Activated naive CD8-positive, alpha-beta T cell treated with anti-CD3 and anti-CD28 coated beads for 36 hours (primary cell): ENCODE measurements at regions not wholly inside any gene's neighbourhood (a gene's known extent, or its start where the extent isn't known, plus 50 kb on each side); places are given as distances from the start of the nearest gene placed in this dataset.

Experiments used
- DNase-seq: peaks from one replicate; pipeline ENCODE4 v3.0.0; 2021
- H3K27ac Mint-ChIP-seq: one replicate; pipeline ENCODE4 v1.8.0; 2022; ENCODE audit warnings: mild to moderate bottlenecking, moderate library complexity, mixed read lengths
- H3K27me3 Mint-ChIP-seq: one replicate; pipeline ENCODE4 v1.8.0; 2022; ENCODE audit warnings: mild to moderate bottlenecking, mixed read lengths
- H3K36me3 Mint-ChIP-seq: one replicate; pipeline ENCODE4 v1.8.0; 2021; ENCODE audit warnings: mild to moderate bottlenecking, mixed read lengths
- H3K4me1 Mint-ChIP-seq: one replicate; pipeline ENCODE4 v1.8.0; 2021; ENCODE audit warnings: mixed read lengths
- H3K4me3 Mint-ChIP-seq: one replicate; pipeline ENCODE4 v1.8.0; 2022; ENCODE audit warnings: mild to moderate bottlenecking, moderate library complexity, mixed read lengths
- H3K9me3 Mint-ChIP-seq: one replicate; pipeline ENCODE4 v1.8.0; 2022; ENCODE audit warnings: mixed read lengths

DNA sequence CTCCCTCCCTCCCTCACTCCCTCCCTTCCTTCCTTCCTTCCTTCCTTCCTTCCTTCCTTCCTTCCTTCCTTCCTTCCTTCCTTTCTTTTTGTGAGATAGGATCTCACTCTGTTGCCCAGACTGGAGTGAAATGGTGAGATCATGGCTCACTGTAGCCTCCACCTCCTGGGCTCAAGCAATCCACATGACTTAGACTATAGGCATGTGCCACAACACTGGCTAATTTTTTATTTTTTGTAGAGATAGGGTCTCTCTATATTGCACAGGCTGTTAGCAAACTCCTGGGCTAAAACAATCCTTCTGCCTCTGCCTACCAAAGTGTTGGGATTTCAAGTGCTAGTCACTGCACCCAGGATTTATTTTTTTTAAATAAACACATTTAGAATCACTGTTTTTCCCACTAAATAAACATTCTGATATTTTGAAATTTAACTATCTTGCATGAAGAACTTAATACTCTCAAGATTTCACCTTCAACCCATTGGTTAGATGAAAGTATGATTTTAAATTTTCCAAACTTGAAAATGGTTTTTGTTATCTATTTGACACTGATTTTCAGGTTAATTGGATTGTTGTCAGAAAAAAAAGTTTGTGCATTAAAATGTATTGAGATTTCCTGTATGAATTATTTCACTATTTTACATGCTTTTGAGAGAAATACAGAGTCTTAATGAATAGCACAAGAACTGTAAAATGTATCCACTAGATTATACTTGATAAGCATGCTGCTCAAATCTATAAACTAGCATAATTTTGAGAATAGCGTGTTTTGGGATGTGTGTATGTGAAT is 745.1 kb downstream of the TSN start:
- DNase-seq: no peak
- no peaks in the 10 kb centered on the region for H3K4me1 Mint-ChIP-seq
- H3K27ac Mint-ChIP-seq: no peak overlapping the region
- no peaks in the 10 kb centered on the region for H3K27me3 Mint-ChIP-seq
- no peak overlapping the region for H3K4me3 Mint-ChIP-seq
- no peaks in the 10 kb centered on the region for H3K36me3 Mint-ChIP-seq
- H3K9me3 Mint-ChIP-seq: peaks cover 2% of the 10 kb centered on the region

DNA sequence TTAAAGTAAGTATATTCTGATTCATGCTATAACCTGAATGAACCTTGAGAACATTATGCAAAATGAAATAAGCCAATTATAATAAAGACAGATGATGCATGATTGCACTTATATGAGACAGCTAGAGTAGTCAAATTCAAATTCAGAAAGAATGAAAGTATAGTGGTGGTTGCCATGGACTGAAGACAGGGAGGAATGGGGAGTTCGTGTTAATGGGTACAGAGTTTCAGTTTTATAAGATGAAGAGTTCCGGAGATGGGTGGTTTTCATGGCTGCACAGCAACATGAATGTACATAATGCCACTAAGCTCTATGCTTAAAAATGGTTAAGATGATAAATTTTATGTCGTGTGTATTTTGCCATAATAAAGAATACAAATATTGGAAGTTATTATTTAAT is 751.2 kb downstream of the TSN start:
- H3K4me1 Mint-ChIP-seq: no peaks in the 10 kb centered on the region
- H3K36me3 Mint-ChIP-seq: no peaks in the 10 kb centered on the region
- peaks cover 2% of the 10 kb centered on the region for H3K9me3 Mint-ChIP-seq
- H3K27ac Mint-ChIP-seq: no peak overlapping the region
- H3K4me3 Mint-ChIP-seq: no peak overlapping the region
- no peaks in the 10 kb centered on the region for H3K27me3 Mint-ChIP-seq
- DNase-seq: no peak

DNA sequence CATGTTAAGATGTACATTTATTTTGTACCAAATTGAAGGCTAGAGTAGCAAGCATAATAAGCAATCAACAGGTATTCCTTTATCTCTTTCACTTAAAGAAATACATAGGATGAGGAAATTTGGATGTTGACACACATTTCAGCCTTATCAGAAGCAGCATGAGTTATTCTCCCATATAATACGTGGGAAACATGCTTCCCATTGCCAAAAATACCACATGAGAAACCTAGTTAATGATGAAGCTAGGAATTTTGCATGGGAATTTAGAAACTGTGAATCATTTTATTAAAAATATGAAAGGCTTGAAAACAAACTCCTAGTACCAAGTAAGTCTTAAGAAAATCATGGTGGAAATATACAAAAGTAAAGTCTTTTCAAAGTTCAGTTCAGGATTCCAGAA is 751.8 kb downstream of the TSN start:
- no peak for DNase-seq
- no peak overlapping the region for H3K4me3 Mint-ChIP-seq
- no peak overlapping the region for H3K27ac Mint-ChIP-seq
- no peaks in the 10 kb centered on the region for H3K27me3 Mint-ChIP-seq
- no peaks in the 10 kb centered on the region for H3K4me1 Mint-ChIP-seq
- no peaks in the 10 kb centered on the region for H3K36me3 Mint-ChIP-seq
- peaks cover 2% of the 10 kb centered on the region for H3K9me3 Mint-ChIP-seq

DNA sequence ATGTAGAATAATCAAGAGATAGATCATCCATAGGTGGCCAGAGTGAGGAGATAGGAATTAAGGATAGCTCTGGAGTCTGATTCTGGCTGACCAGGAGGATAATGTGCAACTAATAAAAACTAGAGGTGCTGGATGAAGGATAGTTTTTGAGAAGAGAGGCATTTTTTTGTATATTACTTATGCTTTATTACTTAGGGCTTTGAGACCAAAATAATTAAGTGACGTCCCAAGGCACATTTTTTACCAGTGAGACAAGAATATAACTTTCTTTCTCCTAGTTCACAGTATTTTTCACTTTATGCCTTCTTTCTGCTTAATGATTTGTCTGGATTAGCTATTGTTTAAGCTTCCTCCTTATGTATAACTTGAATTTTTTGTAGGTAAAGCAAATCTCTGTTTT is 756.6 kb downstream of the TSN start:
- Mint-ChIP-seq H3K4me3 (no peak overlapping the region), H3K9me3 (peaks cover 2% of the 10 kb centered on the region), H3K27me3 (no peaks in the 10 kb centered on the region), H3K36me3 (no peaks in the 10 kb centered on the region), H3K4me1 (no peaks in the 10 kb centered on the region), H3K27ac (no peak overlapping the region)
- no peak for DNase-seq

- Mint-ChIP-seq H3K9me3 (peaks cover 2% of the 10 kb centered on the region), H3K27me3 (no peaks in the 10 kb centered on the region), H3K36me3 (no peaks in the 10 kb centered on the region), H3K4me3 (no peak overlapping the region), H3K27ac (no peak overlapping the region), H3K4me1 (no peaks in the 10 kb centered on the region)
- DNase-seq: no peak
These were observed 759.1 kb downstream of the TSN start for GRCh38 chr2:122514451-122514996.

DNA sequence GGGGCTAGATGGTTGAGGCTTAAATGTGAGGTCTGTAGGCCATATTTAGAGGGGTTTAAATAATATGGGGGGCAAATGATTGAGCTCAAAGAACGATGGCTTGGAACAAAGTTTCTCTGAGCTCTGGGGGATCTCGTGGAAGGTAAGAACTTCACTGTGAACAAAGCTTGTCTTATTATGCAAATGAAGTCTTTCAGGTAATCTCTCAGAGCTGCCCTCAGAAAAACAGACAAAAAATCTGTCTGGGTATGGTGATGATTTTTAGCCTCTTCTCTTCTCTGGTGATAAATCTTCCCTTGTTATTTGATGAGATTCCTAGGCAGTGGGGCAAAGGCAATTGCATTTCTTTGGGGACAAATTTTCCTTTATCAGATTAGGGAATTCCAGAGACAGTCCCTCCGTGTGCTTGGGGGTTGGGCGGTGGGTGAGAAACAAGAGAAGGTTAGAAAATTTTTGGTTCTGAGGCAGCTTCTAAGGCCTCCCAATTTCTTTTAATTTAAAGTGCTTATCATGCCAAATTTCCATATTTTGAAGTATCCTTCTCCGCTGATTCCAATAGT is 760.4 kb downstream of the TSN start:
- Mint-ChIP-seq H3K4me1 (no peaks in the 10 kb centered on the region), H3K4me3 (no peak overlapping the region), H3K27me3 (no peaks in the 10 kb centered on the region), H3K9me3 (no peaks in the 10 kb centered on the region), H3K27ac (no peak overlapping the region), H3K36me3 (no peaks in the 10 kb centered on the region)
- no peak for DNase-seq

DNA sequence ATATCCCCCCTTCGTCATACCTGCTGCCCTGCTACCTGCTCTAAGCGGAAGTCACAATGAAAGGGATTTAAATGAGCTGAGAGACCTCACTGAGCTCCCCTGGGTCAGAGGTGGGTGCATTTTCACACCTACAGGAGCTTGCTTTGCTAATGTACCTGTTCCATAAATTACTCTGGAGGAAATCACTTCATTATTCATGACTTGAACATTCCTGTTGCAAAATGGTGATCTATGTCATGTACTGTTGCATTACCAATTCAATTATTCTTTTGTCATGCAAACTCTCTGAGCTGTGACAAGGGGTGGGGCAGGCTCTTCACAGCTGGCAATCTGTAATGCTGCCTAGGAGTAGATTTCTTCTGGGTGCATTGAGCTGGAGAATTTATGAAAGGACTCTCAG is 761.3 kb downstream of the TSN start:
- Mint-ChIP-seq H3K4me1 (no peaks in the 10 kb centered on the region), H3K27ac (no peak overlapping the region), H3K4me3 (no peak overlapping the region), H3K9me3 (no peaks in the 10 kb centered on the region), H3K36me3 (no peaks in the 10 kb centered on the region), H3K27me3 (no peaks in the 10 kb centered on the region)
- no peak for DNase-seq

DNA sequence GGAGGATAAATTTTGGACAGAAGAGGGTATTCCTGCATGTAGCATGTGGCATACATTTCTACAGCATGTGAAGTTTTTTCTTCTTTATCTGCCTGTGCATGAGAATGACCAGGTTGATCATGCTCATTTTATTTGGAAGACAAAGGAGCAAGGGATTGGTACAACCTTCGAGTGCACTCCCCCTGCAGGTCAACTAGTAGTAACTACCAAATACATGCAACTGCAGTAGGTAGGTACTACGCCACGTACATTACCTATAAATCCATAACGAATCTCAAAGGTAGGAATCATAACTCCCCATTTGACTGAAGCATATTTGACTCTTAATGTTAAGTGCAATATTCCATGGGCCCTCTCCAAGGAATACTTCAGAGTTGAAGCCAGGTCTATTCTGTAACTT is 763.9 kb downstream of the TSN start:
- no peak for DNase-seq
- H3K36me3 Mint-ChIP-seq: no peaks in the 10 kb centered on the region
- no peaks in the 10 kb centered on the region for H3K4me1 Mint-ChIP-seq
- H3K9me3 Mint-ChIP-seq: no peaks in the 10 kb centered on the region
- H3K27ac Mint-ChIP-seq: no peak overlapping the region
- H3K27me3 Mint-ChIP-seq: no peaks in the 10 kb centered on the region
- no peak overlapping the region for H3K4me3 Mint-ChIP-seq

- Mint-ChIP-seq H3K4me1 (no peaks in the 10 kb centered on the region), H3K4me3 (no peak overlapping the region), H3K9me3 (no peaks in the 10 kb centered on the region), H3K36me3 (no peaks in the 10 kb centered on the region), H3K27me3 (no peaks in the 10 kb centered on the region), H3K27ac (no peak overlapping the region)
- no peak for DNase-seq
These were observed 764.6 kb downstream of the TSN start for GRCh38 chr2:122519821-122520611.

DNA sequence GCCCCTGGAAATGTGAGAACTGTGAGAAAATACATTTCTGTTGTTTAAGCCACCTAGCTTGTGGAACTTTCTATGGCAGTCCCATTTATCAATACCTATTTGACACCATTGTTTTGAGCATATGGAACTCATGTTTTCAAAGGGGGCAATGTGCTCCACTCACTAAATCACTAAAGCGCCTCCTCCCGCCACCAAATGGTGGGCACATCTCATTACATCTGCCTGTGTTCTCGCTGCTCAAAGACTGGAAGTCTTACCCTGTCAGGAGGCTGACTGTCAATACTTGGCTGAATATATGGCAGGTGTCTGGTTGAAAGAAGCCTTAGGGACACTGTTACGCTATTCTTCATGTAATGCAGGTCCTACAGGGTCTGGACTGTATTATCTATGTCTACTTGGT is 767.7 kb downstream of the TSN start:
- Mint-ChIP-seq H3K27ac (no peak overlapping the region), H3K4me3 (no peak overlapping the region), H3K27me3 (no peaks in the 10 kb centered on the region), H3K36me3 (no peaks in the 10 kb centered on the region), H3K4me1 (no peaks in the 10 kb centered on the region), H3K9me3 (no peaks in the 10 kb centered on the region)
- DNase-seq: no peak

GRCh38 chr2:122523981-122524380 is 768.5 kb downstream of the TSN start:
- H3K9me3 Mint-ChIP-seq: no peaks in the 10 kb centered on the region
- DNase-seq: no peak
- no peaks in the 10 kb centered on the region for H3K27me3 Mint-ChIP-seq
- H3K27ac Mint-ChIP-seq: no peak overlapping the region
- no peak overlapping the region for H3K4me3 Mint-ChIP-seq
- H3K36me3 Mint-ChIP-seq: no peaks in the 10 kb centered on the region
- no peaks in the 10 kb centered on the region for H3K4me1 Mint-ChIP-seq

DNA sequence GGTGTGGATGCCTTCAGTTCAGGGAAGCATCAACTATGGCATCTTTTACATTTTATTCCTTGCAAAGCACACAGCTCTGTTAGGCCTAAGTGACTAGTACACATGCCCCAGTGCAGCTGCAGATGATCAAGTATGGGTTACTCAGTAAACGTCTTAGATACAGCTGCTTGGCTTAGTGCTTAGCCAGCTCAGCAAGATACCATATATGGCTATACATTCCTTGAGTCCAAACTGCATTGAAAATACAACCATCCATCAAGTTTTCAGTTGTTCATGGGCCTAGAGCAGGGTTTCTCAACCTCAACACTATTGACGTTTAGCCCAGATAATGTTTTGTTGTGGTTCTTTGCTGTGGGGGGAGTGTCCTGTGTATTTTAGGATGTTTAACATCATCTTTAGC is 769.9 kb downstream of the TSN start:
- H3K27ac Mint-ChIP-seq: no peak overlapping the region
- H3K4me3 Mint-ChIP-seq: no peak overlapping the region
- H3K4me1 Mint-ChIP-seq: no peaks in the 10 kb centered on the region
- no peaks in the 10 kb centered on the region for H3K9me3 Mint-ChIP-seq
- no peaks in the 10 kb centered on the region for H3K36me3 Mint-ChIP-seq
- no peaks in the 10 kb centered on the region for H3K27me3 Mint-ChIP-seq
- no peak for DNase-seq

DNA sequence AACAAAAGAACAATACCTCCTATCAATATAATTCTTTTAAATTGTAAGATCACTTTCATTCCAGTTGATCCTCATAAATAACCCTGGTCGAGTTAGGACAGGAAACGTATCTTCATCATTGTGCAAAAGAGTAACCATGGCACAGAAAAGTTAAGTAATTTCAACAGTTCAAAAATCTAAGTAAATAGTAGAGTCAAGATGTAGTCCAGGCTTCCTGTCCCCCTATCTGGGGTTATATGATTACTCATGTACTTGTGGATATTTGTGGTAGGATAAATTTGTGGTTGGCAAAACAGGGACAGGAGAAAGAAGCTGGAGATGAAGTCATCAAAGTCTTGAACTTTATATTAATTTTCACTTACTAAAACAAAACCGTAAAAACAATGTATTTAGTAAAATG is 772.6 kb downstream of the TSN start:
- Mint-ChIP-seq H3K36me3 (no peaks in the 10 kb centered on the region), H3K27me3 (no peaks in the 10 kb centered on the region), H3K9me3 (no peaks in the 10 kb centered on the region), H3K4me3 (no peak overlapping the region), H3K27ac (no peak overlapping the region), H3K4me1 (no peaks in the 10 kb centered on the region)
- DNase-seq: no peak

GRCh38 chr2:122528958-122529705 is 773.7 kb downstream of the TSN start:
- H3K27me3 Mint-ChIP-seq: no peaks in the 10 kb centered on the region
- no peaks in the 10 kb centered on the region for H3K9me3 Mint-ChIP-seq
- H3K4me3 Mint-ChIP-seq: no peak overlapping the region
- H3K36me3 Mint-ChIP-seq: no peaks in the 10 kb centered on the region
- H3K27ac Mint-ChIP-seq: no peak overlapping the region
- no peak for DNase-seq
- no peaks in the 10 kb centered on the region for H3K4me1 Mint-ChIP-seq

- H3K36me3 Mint-ChIP-seq: no peaks in the 10 kb centered on the region
- H3K4me3 Mint-ChIP-seq: no peak overlapping the region
- no peaks in the 10 kb centered on the region for H3K4me1 Mint-ChIP-seq
- H3K27ac Mint-ChIP-seq: no peak overlapping the region
- DNase-seq: no peak
- no peaks in the 10 kb centered on the region for H3K27me3 Mint-ChIP-seq
- H3K9me3 Mint-ChIP-seq: no peaks in the 10 kb centered on the region
These were observed 775.4 kb downstream of the TSN start for GRCh38 chr2:122530814-122531213.
